ENCODE measurements at regions not wholly inside any gene's neighbourhood (a gene's known extent, or its start where the extent isn't known, plus 50 kb on each side); places are given as distances from the start of the nearest gene placed in this dataset.
A peak's percentile ranks its signal among the peaks of the same experiment; 100 is the strongest.

DNA sequence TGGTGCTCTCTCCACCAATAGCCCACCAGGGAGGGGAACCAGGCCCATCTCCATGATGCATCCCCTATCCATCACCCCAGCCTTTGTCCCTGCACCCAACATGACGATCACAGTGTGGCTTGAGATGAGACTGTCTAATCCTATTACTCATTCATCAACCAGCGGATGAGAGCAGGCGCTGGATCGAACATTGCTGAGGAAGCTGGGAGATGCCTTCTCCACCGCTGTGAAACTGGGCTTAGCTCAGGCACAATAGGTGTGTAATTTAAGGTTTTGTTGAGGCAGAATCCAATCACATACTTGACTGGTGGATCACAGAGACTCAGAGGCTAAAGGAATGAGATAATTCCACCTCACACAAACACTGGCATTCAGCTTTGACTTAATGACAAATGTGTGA is 64.6 kb upstream of the IRX3 start:
- POLR2A ChIA-PET: no interaction called here
- Mint-ChIP-seq H3K36me3 (peaks cover 0 to 6% (median 2%) of the 10 kb centered on the region in 3 donors), H3K27me3 (peaks cover 7 to 33% (median 16%) of the 10 kb centered on the region in 5 donors), H3K4me3 (no peak overlapping the region), H3K9me3 (peaks cover 0 to 26% (median 7%) of the 10 kb centered on the region in 9 donors), H3K27ac (no peak overlapping the region), H3K4me1 (peaks cover 0 to 2% (median 0%) of the 10 kb centered on the region in 4 donors)
- DNase-seq: no peak
- no peak for ATAC-seq

DNA sequence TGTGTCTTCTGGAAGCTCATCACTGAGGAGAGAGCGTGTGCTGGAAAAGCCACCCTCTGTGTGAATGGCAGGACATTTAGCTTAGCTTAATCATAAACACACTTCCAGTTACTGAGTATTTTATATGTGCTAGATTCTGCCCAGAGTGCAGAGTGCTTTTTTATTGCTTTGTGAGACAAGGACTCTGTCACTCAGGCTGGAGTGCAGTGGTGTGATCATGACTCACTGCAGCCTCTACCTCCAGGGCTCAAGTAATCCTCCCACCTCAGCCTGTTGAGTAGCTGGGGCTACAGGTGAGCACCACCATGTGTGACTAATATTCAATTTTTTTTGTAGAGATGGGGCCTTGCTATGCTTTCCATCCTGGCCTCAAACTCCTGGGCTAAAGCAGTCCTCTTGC is 61.4 kb upstream of the IRX3 start:
- no peak overlapping the region for H3K4me3 Mint-ChIP-seq
- H3K36me3 Mint-ChIP-seq: peaks cover 0 to 2% (median 0%) of the 10 kb centered on the region in 3 donors
- ATAC-seq (no peak), DNase-seq (no peak)
- POLR2A ChIA-PET: no interaction called here
- peaks cover 0 to 5% (median 2%) of the 10 kb centered on the region in 9 donors for H3K9me3 Mint-ChIP-seq
- peaks cover 7 to 37% (median 25%) of the 10 kb centered on the region in 5 donors for H3K27me3 Mint-ChIP-seq
- H3K4me1 Mint-ChIP-seq: peaks cover 0 to 2% (median 0%) of the 10 kb centered on the region in 4 donors
- no peak overlapping the region for H3K27ac Mint-ChIP-seq

DNA sequence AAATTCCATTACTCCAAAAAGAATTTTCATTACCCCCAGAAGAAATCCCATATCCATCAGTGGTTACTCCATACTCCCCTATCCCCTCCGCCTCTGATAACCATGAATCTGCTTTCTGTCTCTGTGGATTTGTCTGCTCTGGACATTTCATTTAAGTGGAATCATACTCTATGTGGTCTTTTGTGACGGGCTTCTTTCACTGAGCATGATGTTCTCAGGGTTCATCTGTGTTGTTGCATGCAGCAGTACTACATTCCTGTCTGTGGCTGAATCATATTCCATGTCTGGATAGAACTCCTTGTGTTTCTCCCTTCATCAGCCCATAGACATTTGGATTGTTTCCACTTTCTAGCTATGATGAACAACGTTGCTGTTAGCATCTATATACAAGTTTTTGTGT is 59.5 kb upstream of the IRX3 start:
- no peaks in the 10 kb centered on the region for H3K9me3 Mint-ChIP-seq

DNA sequence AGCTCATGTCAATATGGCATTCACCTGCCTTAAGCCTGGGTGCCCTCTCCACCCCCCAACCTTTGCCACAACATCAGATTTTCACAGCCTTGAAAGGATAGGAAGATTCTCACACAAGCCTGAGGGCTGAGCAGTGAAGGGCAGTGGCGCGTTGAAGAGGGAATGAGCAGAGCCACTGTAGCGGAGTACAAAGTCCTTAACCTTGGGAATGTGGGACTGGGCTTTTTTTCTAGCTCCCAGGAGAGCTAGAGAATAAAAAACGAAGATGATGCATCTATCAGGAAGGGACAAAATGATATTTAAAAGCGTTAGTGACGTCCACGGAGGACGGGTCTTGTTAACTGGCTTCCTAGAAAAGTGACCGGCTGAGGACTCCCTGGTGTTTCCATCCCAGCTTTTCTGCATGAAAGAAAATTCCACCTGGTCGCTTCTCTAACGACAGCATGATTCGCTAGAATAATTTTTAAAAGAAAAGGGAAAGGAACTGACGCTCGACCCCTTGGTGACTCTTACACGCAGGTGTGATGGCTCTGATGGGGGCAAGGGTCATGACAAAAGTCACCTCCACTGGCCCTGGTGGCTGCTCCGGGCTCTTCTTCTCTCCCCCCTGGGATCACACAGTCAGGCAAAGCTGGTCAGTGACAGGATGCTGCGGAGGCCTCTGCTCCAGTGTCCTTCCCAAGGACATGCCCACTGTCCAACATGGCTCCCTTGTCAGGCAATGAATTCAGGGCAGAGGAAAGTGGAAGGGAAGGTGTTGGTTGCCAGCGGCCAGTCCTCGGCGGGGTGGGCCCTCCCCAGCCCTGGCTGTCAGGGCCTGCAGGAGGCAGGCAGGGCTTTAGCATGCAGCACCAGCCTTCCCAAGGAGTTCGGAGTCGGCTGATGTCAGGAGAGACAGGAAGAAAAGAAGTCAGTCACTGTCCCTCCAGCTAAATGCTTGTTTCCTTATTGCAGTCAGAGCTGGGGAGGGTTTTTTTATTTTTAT is 58.4 kb upstream of the IRX3 start:
- no peak overlapping the region for H3K4me3 Mint-ChIP-seq
- DNase-seq (no peak), ATAC-seq (no peak)
- no peak overlapping the region for H3K27ac Mint-ChIP-seq
- no peaks in the 10 kb centered on the region for H3K9me3 Mint-ChIP-seq
- peaks cover 0 to 2% (median 0%) of the 10 kb centered on the region in 4 donors for H3K4me1 Mint-ChIP-seq
- H3K27me3 Mint-ChIP-seq: peaks cover 0 to 31% (median 17%) of the 10 kb centered on the region in 5 donors
- H3K36me3 Mint-ChIP-seq: no peaks in the 10 kb centered on the region
- POLR2A ChIA-PET: no interaction called here

More for the DNA sequence above, 59.5 kb upstream of the IRX3 start:
- no peak for ATAC-seq
- Mint-ChIP-seq H3K27me3 (peaks cover 3 to 32% (median 12%) of the 10 kb centered on the region in 5 donors), H3K4me1 (peaks cover 0 to 2% (median 0%) of the 10 kb centered on the region in 4 donors), H3K4me3 (no peak overlapping the region), H3K36me3 (no peaks in the 10 kb centered on the region), H3K27ac (no peak overlapping the region)
- POLR2A ChIA-PET: no interaction called here
- DNase-seq: no peak

DNA sequence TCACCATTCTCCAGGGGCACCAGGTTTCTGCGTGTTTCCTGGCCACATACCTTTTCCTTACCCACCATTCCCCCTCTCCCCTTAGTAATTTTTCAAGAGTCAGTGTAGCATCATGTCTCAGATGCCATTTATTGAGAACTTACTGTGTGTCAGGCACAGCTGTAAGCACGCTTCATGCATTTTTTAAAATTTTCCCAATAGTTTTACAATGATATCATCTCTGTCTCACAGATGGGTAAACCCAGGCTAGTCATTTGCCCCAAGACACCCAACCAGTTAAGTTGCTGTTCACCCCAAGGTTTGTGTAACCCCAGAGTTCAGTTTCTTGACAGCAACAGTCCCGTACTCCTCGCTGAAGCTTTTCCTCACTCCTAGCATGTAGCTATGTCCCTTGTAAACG is 56.4 kb upstream of the IRX3 start:
- Mint-ChIP-seq H3K27me3 (peaks cover 2 to 31% (median 21%) of the 10 kb centered on the region in 5 donors), H3K27ac (no peak overlapping the region), H3K4me3 (no peak overlapping the region), H3K36me3 (peaks cover 0 to 4% (median 0%) of the 10 kb centered on the region in 3 donors), H3K4me1 (peaks cover 0 to 2% (median 0%) of the 10 kb centered on the region in 4 donors), H3K9me3 (peaks cover 0 to 2% (median 0%) of the 10 kb centered on the region in 9 donors)
- DNase-seq (no peak), ATAC-seq (no peak)
- POLR2A ChIA-PET: no interaction called here

DNA sequence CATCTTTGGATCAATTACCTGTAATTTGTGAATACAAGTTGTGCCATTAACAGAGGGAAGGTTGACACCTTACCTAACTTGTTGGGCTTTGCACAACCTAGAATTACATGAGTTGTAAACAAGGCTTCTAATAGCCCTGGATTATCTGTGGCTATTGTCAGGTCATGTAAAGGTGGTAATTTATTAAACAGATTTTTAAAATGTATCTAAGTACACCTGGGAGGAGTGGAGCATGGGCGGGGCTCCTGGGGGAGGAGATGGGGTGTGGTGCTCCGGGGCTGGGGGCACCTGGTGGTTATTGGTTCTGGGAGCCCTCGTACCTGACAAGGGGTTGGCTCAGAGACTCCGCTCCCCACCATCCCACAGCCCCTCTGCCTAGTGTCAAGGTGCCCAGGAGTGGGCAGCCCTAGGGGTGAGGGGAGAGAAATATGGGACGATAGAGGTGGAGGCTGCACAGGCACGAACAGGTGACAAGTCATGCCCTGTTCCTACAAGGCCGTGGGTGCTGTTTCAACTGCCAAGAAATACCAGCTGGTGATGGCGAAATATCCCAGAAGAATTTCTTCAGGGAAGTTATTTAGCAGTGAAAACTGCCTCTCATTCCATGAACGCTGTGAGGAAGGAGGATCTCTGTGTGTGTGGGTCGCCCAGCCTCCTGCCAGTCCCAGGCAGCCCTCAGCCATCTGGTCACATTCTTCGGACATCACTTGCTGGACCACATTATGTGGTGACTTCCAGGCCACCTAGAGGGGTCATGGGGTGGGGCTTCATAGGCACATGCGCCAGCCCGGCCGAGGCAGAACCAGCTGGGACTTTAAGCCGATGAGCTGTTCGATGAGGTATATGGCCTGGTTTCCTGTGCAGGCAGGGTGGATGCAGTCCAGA is 55.5 kb upstream of the IRX3 start:
- ATAC-seq: no peak

DNA sequence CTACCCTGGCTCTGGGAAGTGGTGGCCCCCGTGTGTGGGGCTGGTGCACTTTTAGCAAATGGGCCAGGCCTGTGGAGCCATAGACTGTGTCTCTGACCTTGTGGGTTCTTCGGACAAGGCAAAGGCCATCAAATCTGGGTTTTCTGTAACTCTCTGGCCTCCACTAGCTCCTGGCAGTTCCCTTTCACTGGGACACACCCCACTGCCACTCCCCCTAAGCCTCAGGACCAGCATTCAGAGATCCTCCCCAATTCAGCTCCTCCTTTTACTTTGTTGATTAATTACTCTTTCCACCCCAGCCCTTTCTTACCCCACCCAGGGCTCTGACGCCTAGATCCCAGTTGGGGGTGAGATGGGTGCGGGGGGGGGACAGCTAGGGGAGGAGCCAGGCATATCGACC is 53.9 kb upstream of the IRX3 start:
- peaks cover 2 to 23% (median 17%) of the 10 kb centered on the region in 5 donors for H3K27me3 Mint-ChIP-seq
- no peaks in the 10 kb centered on the region for H3K4me1 Mint-ChIP-seq
- peaks cover 0 to 4% (median 0%) of the 10 kb centered on the region in 3 donors for H3K36me3 Mint-ChIP-seq
- peaks cover 0 to 3% (median 0%) of the 10 kb centered on the region in 9 donors for H3K9me3 Mint-ChIP-seq
- H3K4me3 Mint-ChIP-seq: no peak overlapping the region
- POLR2A ChIA-PET: no interaction called here
- H3K27ac Mint-ChIP-seq: no peak overlapping the region
- no peak for ATAC-seq
- no peak for DNase-seq

More for the DNA sequence above, 55.5 kb upstream of the IRX3 start:
- peaks cover 0 to 2% (median 0%) of the 10 kb centered on the region in 9 donors for H3K9me3 Mint-ChIP-seq
- no peak for DNase-seq
- no peak overlapping the region for H3K4me3 Mint-ChIP-seq
- no peak overlapping the region for H3K27ac Mint-ChIP-seq
- H3K27me3 Mint-ChIP-seq: peaks cover 2 to 31% (median 20%) of the 10 kb centered on the region in 5 donors
- POLR2A ChIA-PET: no interaction called here
- H3K36me3 Mint-ChIP-seq: peaks cover 0 to 4% (median 0%) of the 10 kb centered on the region in 3 donors
- H3K4me1 Mint-ChIP-seq: peaks cover 0 to 2% (median 0%) of the 10 kb centered on the region in 4 donors

DNA sequence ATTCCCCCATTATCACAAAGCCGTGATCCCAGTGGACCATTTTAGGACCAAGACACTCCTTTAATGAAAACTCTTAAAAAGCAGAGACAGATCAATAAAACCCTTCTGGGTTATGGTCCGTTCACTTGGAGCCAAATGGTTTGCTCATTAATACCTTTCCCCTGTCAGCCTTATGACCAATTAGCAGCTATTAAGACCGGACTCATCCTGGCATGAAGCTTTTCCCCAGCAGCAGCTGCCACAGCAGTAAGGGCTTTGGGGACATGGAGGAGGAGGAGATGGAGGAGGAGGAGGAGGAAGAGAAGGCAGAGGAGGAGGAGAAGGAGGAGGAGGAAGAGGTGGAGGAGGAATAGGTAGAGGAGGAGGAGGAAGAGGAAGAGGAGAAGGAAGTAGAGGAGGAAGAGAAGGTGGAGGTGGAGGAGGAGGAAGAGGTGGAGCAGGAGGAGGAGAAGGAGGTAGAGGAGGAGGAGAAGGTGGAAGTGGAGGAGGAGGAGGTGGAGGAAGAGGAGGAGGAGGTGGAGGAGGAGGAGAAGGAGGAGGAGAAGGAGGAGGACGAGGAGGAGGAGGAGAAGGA is 50.1 kb upstream of the IRX3 start:
- Mint-ChIP-seq H3K4me1 (no peaks in the 10 kb centered on the region), H3K9me3 (peaks cover 0 to 3% (median 0%) of the 10 kb centered on the region in 9 donors), H3K36me3 (peaks cover 0 to 4% (median 0%) of the 10 kb centered on the region in 3 donors), H3K27ac (peak overlapping the region in 1 of 10 donors; percentile 34), H3K27me3 (peaks cover 3 to 17% (median 14%) of the 10 kb centered on the region in 5 donors), H3K4me3 (no peak overlapping the region)
- ATAC-seq: no peak
- POLR2A ChIA-PET: no interaction called here
- no peak for DNase-seq
